Fibroblast of gingiva (primary cell): ENCODE measurements at regions not wholly inside any gene's neighbourhood (a gene's known extent, or its start where the extent isn't known, plus 50 kb on each side); places are given as distances from the start of the nearest gene placed in this dataset.

Source experiments
- DNase-seq: peaks from one replicate; pipeline ENCODE4 v3.0.0-alpha.2; 2011; ENCODE audit warnings: low read depth

DNA sequence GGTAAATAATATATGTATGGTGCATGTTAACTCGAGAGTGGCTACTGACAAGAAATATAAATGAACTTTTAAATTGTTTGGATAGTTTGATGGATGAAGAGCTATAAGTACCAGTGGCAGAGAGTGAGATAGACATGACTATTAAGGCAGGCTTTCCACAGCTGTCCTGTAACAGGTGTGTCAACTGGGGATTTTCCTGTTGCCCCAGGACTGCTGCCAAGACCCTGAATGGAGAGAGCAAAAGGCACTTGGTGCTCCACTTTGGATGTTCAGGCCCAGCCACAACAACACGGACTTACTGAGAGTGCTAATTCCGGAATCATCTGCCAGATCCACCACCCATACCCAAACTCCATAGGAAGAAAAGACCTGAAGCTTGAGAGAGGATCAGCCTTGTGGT is 215.1 kb downstream of the SEC61B start:
- DNase-seq, result no peak

DNA sequence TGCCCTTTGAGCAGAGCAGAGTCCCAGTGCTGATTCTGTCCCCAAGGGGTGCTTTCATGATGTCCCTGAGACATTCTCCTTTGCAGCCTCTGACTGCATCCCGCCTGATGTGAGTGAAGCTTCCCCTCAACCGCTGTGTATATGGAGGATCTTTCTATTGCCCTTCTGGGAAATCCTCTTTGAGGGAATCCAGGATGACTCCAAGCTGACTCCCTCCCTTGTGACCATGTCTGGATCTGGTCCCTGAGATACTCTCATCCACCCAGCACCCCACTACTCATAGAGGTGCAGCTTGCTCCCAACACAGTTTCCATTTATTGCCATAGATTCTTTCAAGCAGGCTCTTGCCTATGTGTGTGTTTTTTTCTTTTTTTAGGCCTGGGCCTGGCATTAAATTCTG is 216.5 kb downstream of the SEC61B start:
- DNase-seq, result no peak

GRCh38 chr9:99441829-99442228 is 219.7 kb downstream of the SEC61B start:
- DNase-seq, result no peak

- DNase-seq, result peak; percentile 94
Observed at GRCh38 chr9:99445371-99445891, 223.3 kb downstream of the SEC61B start.

- no peak for DNase-seq
Observed at GRCh38 chr9:99445920-99446319, 223.8 kb downstream of the SEC61B start.

GRCh38 chr9:99447951-99448350 is 225.9 kb downstream of the SEC61B start:
- no peak for DNase-seq

DNA sequence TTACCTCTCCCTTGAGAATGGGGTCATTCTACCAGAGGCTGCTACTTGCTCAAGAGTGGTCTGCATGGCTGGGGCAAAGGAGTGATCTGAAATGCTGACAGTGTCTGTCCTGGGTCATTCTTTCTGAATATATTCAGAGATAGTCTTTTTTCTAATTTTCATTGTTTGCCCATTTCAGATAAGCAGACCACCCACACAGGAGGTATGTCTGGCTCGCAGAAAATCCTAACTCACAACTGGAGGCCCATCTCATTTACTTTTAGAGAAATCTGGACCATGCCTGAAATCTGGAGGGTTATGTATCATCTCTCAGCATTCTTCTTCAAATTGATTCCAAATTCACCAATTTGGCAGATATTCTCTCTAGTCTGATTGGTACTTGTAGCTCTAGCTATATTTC is 227.6 kb downstream of the SEC61B start:
- no peak for DNase-seq

DNA sequence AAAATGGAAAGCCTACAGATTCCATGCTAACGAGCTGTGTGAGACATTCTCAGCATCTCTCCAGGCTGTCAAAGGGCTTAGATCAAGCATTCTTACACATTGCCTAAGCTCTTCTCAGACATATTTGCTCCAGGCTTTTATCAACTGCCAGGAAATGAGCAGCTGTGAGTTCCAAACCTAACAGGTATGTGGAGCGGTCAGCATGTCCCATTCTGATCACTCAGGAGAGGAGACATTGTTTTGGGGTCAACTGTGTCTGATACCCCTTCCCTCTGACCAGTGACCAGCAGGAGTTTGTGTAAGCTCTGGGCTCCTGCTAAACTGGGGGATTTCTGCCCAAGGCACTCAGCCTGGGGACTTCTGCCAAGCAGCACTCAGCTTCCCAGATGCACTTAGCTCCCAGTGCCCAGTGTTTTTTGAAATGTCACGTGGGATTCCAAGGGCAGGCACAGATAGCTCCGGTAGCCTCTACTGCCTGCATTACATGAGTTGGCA is 229.1 kb downstream of the SEC61B start:
- no peak for DNase-seq

DNA sequence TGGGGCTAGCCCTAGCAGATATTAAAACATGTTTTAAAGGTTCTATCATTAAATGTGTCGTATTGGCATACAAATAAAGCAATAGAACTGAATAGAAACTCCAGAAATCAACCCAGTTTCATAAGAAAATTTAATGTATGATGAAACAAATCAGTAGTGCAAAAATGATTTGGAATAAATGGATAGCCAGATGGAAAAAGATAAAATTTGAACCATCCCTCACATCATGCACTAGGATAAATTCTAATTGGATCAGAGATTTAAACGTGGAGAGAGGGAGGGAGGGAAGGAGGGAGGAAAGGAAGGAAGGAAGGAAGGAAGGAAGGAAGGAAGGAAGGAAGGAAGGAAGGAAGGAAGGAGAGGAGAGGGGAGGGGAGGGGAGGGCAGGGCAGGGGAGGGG is 235.3 kb downstream of the SEC61B start:
- no peak for DNase-seq

DNA sequence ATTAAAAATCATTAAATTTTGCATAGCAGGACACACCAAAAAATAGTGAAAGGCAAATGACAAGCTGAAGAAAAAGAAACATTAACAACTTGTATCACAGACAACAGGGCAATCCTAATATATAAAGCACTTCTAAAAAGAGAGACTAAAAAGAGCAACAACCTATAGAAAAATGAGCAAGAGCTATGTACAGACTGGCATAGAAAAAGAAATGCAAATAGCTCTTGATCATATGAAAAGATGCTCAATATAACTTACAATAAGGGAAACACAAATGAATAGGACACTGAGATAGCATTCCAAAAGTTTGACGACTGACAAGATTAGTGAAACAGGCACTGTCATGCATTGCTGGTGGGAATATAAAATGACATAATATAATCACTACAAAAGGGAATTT is 235.9 kb downstream of the SEC61B start:
- no peak for DNase-seq

GRCh38 chr9:99459919-99460318 is 237.8 kb downstream of the SEC61B start:
- DNase-seq, result no peak

DNA sequence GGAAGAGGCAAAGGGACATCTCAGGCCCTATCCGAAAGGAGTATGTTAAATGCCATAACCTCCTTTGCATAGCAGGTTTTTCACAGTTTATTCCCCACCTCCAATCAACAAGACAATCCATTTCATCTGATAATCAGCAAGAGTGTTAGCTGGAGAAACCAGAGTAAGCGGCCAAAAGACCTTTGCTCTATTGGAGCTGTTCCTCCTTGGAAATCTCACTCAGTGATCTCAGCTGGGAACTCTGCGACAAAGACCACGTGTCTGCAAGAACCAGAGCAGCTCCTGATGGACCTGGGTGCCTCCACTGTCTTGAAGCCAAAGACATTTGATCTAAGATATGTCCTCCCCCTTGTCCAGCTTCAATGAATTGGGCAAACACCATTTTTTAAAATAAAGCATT is 241.0 kb downstream of the SEC61B start:
- no peak for DNase-seq

- DNase-seq, result no peak
Observed at GRCh38 chr9:99464568-99464967, 242.5 kb downstream of the SEC61B start.

DNA sequence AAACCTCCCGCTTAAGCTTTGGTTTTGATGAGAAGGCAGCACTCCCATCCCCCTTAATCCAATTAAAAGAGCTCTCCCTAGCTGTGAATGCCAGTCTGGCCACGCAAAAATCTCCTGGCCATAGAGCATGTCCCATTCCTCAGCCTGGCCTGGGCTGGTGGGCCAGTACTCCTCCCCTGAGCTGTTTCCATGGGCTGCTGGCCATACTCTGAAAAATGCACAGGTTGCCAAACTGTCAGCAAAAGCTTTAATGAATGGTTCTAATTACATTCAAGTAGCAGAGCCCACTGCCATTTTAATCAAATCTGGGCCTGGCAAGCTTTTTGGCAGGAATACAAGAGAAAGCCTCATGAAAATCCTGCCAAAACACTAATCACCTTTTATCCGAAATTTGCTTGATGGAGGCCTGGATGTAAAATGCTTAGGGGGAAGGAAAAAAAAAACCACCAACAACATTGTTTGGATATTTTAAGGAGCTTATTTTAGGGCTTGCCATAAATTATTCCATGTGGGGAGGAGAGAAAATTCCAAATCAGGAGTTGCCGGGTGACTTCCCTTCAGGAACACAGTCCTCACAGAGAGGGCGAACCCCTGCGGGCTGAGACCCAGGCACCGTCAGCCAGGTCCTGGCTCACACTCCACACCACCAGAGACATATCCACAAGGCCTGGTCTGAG is 243.3 kb downstream of the SEC61B start:
- peak; percentile 29 for DNase-seq

GRCh38 chr9:99466104-99466503 is 244.0 kb downstream of the SEC61B start:
- no peak for DNase-seq

DNA sequence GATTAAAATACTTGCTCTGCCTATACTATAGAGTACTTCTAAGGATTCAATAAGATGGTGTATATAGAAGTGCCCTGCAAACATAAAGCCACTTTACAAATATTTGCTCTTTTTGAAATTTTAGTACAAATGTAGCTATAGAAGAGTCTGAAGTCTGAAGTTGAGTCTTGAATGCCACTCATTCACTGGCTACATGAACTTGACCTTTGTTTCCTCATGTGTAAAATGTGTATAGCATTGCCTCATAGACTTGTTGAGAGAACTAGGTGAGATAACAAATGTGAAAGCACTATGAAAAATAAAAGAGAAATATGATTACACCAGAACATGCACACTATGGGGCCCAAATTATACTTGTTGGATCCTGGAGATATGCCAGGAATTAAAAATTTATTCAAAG is 244.7 kb downstream of the SEC61B start:
- DNase-seq, result no peak

- DNase-seq, result no peak
Observed at GRCh38 chr9:99471033-99471432, 249.0 kb downstream of the SEC61B start.

DNA sequence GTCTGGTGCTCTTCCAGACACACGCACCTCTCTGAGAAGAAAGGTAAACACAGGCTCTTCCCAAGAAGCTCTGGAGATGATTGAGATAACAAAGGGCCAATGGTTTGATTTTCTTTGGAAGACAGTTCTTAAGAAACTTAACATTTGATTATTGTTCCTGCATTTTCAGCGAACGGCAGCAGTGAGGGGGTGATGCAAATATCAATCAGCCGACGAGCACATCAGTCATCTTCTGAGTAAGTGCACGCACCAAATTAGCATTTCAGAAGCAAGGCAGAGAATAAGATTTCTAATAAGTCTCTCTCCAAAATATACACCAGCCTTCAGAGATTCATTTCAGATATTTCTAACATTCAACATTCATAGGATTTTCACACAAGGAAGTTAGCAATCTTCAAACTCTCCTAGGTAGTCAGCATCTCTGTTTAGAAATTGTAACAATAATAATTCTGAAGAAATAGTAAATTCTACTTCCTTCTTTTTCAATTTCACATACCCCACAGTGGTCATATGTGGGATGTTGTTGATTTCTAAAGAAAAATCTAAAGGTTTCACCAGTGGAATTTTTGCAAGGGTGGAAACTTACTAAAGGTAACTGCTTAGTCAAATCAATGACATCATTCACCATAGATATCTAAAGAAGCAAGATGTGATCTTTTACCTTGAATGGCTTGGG is 250.3 kb downstream of the SEC61B start:
- no peak for DNase-seq

GRCh38 chr9:99472916-99473245 is 250.8 kb downstream of the SEC61B start:
- DNase-seq, result no peak

DNA sequence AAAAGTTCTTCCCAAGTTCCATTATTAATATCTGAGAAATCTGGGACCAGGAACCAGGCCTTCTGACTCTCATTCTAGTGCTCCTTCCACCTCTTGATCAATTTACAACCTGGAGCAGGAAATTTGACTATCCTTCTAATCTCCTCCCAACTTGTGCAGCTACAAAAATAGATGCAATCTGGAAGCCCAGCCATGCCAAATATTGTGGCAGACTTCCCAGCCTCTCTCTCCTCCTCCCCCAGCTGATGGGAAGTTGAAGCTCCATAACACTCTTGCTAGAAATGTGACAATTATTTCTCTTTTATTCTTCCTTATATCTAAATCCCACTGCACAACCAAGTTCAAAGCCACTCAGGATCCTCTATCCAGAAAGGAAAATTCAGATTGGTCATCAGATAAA is 252.1 kb downstream of the SEC61B start:
- DNase-seq, result peak; percentile 52

DNA sequence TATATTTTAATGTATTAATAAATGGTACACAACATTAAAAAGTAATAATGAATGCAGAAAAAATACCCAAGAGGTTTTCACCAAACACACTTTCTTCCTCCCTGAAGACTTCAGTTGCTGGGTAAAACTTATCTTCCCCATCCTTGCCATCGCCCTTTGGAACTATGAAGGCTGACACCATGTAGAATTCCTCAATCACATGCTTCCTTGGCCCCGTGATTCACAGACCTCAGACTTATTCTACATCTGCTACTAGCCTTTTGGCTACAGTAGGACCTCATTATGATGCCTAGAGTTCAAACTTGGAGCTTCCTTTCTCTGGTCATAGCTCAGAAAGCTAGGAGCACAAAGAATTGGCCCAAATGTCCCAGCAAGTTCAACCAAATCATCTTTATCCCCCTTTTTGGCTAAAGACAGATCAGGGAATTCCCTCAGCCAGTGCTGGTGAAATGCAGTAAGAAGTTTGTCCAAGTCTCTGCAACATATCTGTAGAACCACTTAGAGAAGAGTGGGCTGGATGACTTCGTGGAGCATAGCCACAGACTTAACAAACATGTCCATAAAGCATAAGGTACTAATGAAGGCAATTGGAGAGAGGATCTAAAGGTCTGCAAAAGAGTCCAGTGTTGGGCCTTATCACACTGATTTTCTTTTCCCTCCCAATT is 253.5 kb downstream of the SEC61B start:
- no peak for DNase-seq

GRCh38 chr9:99478469-99479027 is 256.5 kb downstream of the SEC61B start:
- DNase-seq, result no peak

GRCh38 chr9:99479929-99480328 is 257.8 kb downstream of the SEC61B start:
- no peak for DNase-seq
